CD4-positive, alpha-beta T cell treated with Interleukin-10 for 1 hour (primary cell): ENCODE measurements at regions not wholly inside any gene's neighbourhood (a gene's known extent, or its start where the extent isn't known, plus 50 kb on each side); places are given as distances from the start of the nearest gene placed in this dataset.
"Not testable (repeated sequence)": the region's sequence is repeated elsewhere in the genome, so short reads cannot be mapped to it uniquely, and the experiment has no call there.

ENCODE experiments used
- DNase-seq: peaks from one replicate; pipeline ENCODE4 v3.0.0-alpha.2; 2020

- not testable (repeated sequence) for DNase-seq
Measured at GRCh38 chr12:54105809-54106208, 52.2 kb downstream of the HOXC4 start.

GRCh38 chr12:54106252-54106651, 52.6 kb downstream of the HOXC4 start:
- DNase-seq: not testable (repeated sequence)

GRCh38 chr12:54106803-54107579, 53.4 kb downstream of the HOXC4 start:
- not testable (repeated sequence) for DNase-seq

- not testable (repeated sequence) for DNase-seq
Measured at GRCh38 chr12:54112336-54112735, 58.7 kb downstream of the HOXC4 start.

GRCh38 chr12:54116055-54116454, 62.4 kb downstream of the HOXC4 start:
- DNase-seq: not testable (repeated sequence)

GRCh38 chr12:54117392-54117791, 63.8 kb downstream of the HOXC4 start:
- DNase-seq: not testable (repeated sequence)

- DNase-seq: not testable (repeated sequence)
Measured at GRCh38 chr12:54119082-54119481, 65.4 kb downstream of the HOXC4 start.

- DNase-seq: not testable (repeated sequence)
Measured at GRCh38 chr12:54123981-54124380, 64.8 kb downstream of the SMUG1 start.

GRCh38 chr12:54125708-54126028, 63.1 kb downstream of the SMUG1 start:
- not testable (repeated sequence) for DNase-seq

- DNase-seq: no peak
Measured at GRCh38 chr12:54126029-54126695, 62.6 kb downstream of the SMUG1 start.

- DNase-seq: peak; percentile 6
Measured at GRCh38 chr12:54126696-54127537, 61.9 kb downstream of the SMUG1 start.

- DNase-seq: no peak
Measured at GRCh38 chr12:54127538-54128259, 61.1 kb downstream of the SMUG1 start.

- no peak for DNase-seq
Measured at GRCh38 chr12:54128416-54128815, 60.4 kb downstream of the SMUG1 start.

GRCh38 chr12:54129028-54129903, 59.5 kb downstream of the SMUG1 start:
- DNase-seq: no peak
